SK-N-SH (cell line): ENCODE measurements at regions not wholly inside any gene's neighbourhood (a gene's known extent, or its start where the extent isn't known, plus 50 kb on each side); places are given as distances from the start of the nearest gene placed in this dataset.

Experiments used
- CTCF ChIA-PET: fragments of 300-600, 350-600 bp; formaldehyde crosslinking; extraction: SDS; loops from one replicate; lab custom pipeline; 2021; lab: Yijun Ruan, JAX
- POLR2A ChIA-PET: fragments of 350-600 bp; sonication (Branson Sonifier 250); formaldehyde crosslinking; extraction: SDS; loops from one replicate; lab custom pipeline; 2020; ENCODE audit warnings: antibody characterized with exemption, inconsistent platforms; lab: Yijun Ruan, JAX
- DNase-seq: peaks from one replicate; pipeline ENCODE4 v3.0.0; 2012
- H2AFZ ChIP-seq: fragments of 200-600 bp; sonication (generic); 2 replicates; pipeline ENCODE4 v1.8.1; 2016; ENCODE audit warnings: antibody characterized with exemption, mild to moderate bottlenecking, low read depth
- H3F3A ChIP-seq: fragments of 200-600 bp; sonication (generic); replicated peaks from 2 replicates; pipeline ENCODE3; 2016; ENCODE audit warnings: antibody characterized with exemption, mild to moderate bottlenecking; ENCODE audit not compliant: insufficient read depth
- H3K27ac ChIP-seq, 2 experiments: fragments of 200-500 bp in 1 of 2; fragments of 200-600 bp in 1 of 2; sonication (Bioruptor generic) in 1 of 2; sonication (generic), shearing (Covaris generic) in 1 of 2; 2 replicates each; pipeline versions ENCODE4 v1.5.1 to v1.6.1; 2014 to 2016; ENCODE audit warnings: low read depth in 2 of 2, inconsistent platforms in 1 of 2, low read length in 1 of 2, mild to moderate bottlenecking in 1 of 2, mixed read lengths in 1 of 2
- H3K27me3 ChIP-seq: fragments of 200-600 bp; sonication (generic), shearing (Covaris generic); 2 replicates; pipeline ENCODE4 v1.6.1; 2016; ENCODE audit warnings: mixed run types; ENCODE audit not compliant: insufficient read depth
- H3K36me3 ChIP-seq, 2 experiments: fragments of 200-500 bp in 1 of 2; fragments of 200-600 bp in 1 of 2; sonication (Bioruptor generic) in 1 of 2; sonication (generic) in 1 of 2; replicated peaks in 1 of 2; 2 replicates each; pipeline versions ENCODE3 to v1.5.1; 2014 to 2016; ENCODE audit warnings: low read length in 1 of 2, mild to moderate bottlenecking in 1 of 2; ENCODE audit not compliant: insufficient read depth in 2 of 2, control insufficient read depth in 1 of 2
- H3K4me1 ChIP-seq, 2 experiments: fragments of 200-500 bp in 1 of 2; fragments of 200-600 bp in 1 of 2; sonication (Bioruptor generic) in 1 of 2; sonication (generic), shearing (Covaris generic) in 1 of 2; 2 replicates each; pipeline versions ENCODE4 v1.5.1 to v1.6.1; 2014 to 2016; ENCODE audit warnings: low read depth in 1 of 2, low read length in 1 of 2, mixed run types in 1 of 2; ENCODE audit not compliant: insufficient read depth in 2 of 2, control insufficient read depth in 1 of 2
- H3K4me2 ChIP-seq: fragments of 200-600 bp; sonication (generic), shearing (Covaris generic); 2 replicates; pipeline ENCODE4 v1.6.1; 2017; ENCODE audit warnings: mixed run types
- H3K4me3 ChIP-seq, 2 experiments: fragments of 200-500 bp in 1 of 2; fragments of 200-600 bp in 1 of 2; sonication (Bioruptor generic) in 1 of 2; sonication (generic), shearing (Covaris generic) in 1 of 2; 2 replicates each; pipeline versions ENCODE4 v1.5.1 to v1.8.1; 2014 to 2016; ENCODE audit warnings: low read depth in 2 of 2, inconsistent platforms in 1 of 2, low read length in 1 of 2, mild to moderate bottlenecking in 1 of 2, mixed read lengths in 1 of 2, moderate library complexity in 1 of 2
- H3K79me2 ChIP-seq: fragments of 200-600 bp; sonication (generic); 2 replicates; pipeline ENCODE4 v1.8.1; 2017; ENCODE audit warnings: mild to moderate bottlenecking; ENCODE audit not compliant: insufficient read depth
- H3K9ac ChIP-seq: fragments of 200-600 bp; sonication (generic); 2 replicates; pipeline ENCODE4 v1.6.1; 2017; ENCODE audit warnings: mixed run types
- H3K9me2 ChIP-seq: fragments of 200-600 bp; sonication (generic); 2 replicates; pipeline ENCODE4 v1.6.1; 2017; ENCODE audit warnings: mixed run types
- H3K9me3 ChIP-seq: fragments of 200-600 bp; sonication (generic); 2 replicates; pipeline ENCODE4 v1.6.1; 2017; ENCODE audit warnings: mixed run types, mild to moderate bottlenecking, moderate library complexity
- H4K20me1 ChIP-seq: fragments of 200-600 bp; sonication (generic); 2 replicates; pipeline ENCODE4 v1.6.1; 2017; ENCODE audit warnings: mild to moderate bottlenecking, mixed run types; ENCODE audit not compliant: insufficient read depth
- FOXJ3 ChIP-seq: sonication (generic); formaldehyde crosslinking; IDR thresholded peaks from 2 replicates; pipeline ENCODE4 v1.5.1; 2020; ENCODE audit warnings: mild to moderate bottlenecking, missing genetic modification reagents
- FOXM1 ChIP-seq: IDR thresholded peaks from 2 replicates; pipeline ENCODE4 v1.4.0; 2012; ENCODE audit warnings: low read depth, mild to moderate bottlenecking
- GABPA ChIP-seq: IDR thresholded peaks from 2 replicates; pipeline ENCODE4 v1.4.0; 2012; ENCODE audit warnings: low read depth, mild to moderate bottlenecking
- GATA2 ChIP-seq: sonication (generic); formaldehyde crosslinking; IDR thresholded peaks from 2 replicates; pipeline ENCODE4 v1.5.0; 2020; ENCODE audit warnings: mild to moderate bottlenecking, missing genetic modification reagents
- MXI1 ChIP-seq: IDR thresholded peaks from 2 replicates; pipeline ENCODE4 v1.6.1; 2012; ENCODE audit warnings: mild to moderate bottlenecking, low read depth, low read length, improper control_type of control experiment
- NFIC ChIP-seq: IDR thresholded peaks from 2 replicates; pipeline ENCODE4 v1.4.0; 2012; ENCODE audit warnings: borderline replicate concordance
- PBX3 ChIP-seq: IDR thresholded peaks from 2 replicates; pipeline ENCODE4; 2012
- RAD21 ChIP-seq: IDR thresholded peaks from 2 replicates; pipeline ENCODE4 v1.6.1; 2012; ENCODE audit warnings: mild to moderate bottlenecking, low read length
- REST ChIP-seq: IDR thresholded peaks from 2 replicates; pipeline ENCODE4 v1.6.1; 2012; ENCODE audit warnings: mild to moderate bottlenecking, low read depth, low read length, moderate library complexity
- RFX5 ChIP-seq: IDR thresholded peaks from 2 replicates; pipeline ENCODE4 v1.6.1; 2012; ENCODE audit warnings: mild to moderate bottlenecking, improper control_type of control experiment, low read length
- RXRA ChIP-seq: IDR thresholded peaks from 2 replicates; pipeline ENCODE4 v1.4.0; 2012; ENCODE audit warnings: low read depth, mild to moderate bottlenecking, borderline replicate concordance
- SIN3A ChIP-seq: IDR thresholded peaks from 2 replicates; pipeline ENCODE4 v1.6.1; 2012; ENCODE audit warnings: low read depth, mild to moderate bottlenecking, low read length, moderate library complexity, borderline replicate concordance
- TEAD4 ChIP-seq: IDR thresholded peaks from 2 replicates; pipeline ENCODE4 v1.4.0; 2012; ENCODE audit warnings: mild to moderate bottlenecking, borderline replicate concordance; ENCODE audit not compliant: insufficient read depth
- ZBTB33 ChIP-seq: IDR thresholded peaks from 2 replicates; pipeline ENCODE4 v1.4.0; 2012; ENCODE audit warnings: low read depth, borderline replicate concordance
- WGBS: methylation state at CpG from one replicate; pipeline ENCODE4 v1.1.6; 2017; ENCODE audit warnings: low lambda C conversion rate; 5-methylcytosine and 5-hydroxymethylcytosine counted together
- TF ChIP-seq, protein P1 (sequence below): IDR thresholded peaks from 2 replicates; pipeline ENCODE4 v1.4.0; 2012; ENCODE audit warnings: low read depth, borderline replicate concordance
- TF ChIP-seq, protein P2 (sequence below): fragments of 200-600 bp; sonication (generic); IDR thresholded peaks from 2 replicates; pipeline ENCODE4 v1.6.1; 2017; ENCODE audit warnings: antibody characterized with exemption, mild to moderate bottlenecking, moderate library complexity
- TF ChIP-seq, protein P3 (sequence below): IDR thresholded peaks from 2 replicates; pipeline ENCODE4 v1.4.0; 2012; ENCODE audit warnings: low read depth

DNA sequence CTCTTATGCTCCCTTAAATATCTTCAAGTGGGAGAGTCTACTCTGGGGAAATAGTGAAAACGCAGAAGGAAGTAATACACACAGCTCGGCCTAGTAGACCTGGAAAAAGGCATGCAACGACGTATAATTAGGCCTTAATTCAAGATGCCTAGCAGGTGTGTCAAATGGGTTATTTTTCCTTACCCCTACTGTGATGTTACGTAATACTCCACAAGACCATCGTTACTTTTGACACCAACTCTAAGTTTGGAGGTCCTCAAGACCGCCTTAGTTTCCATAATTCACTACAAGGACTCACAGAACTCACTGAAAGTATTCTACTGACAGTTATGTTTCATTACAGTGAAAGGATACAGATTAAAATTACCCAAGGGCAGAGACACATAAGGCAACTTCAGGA lies 1024.3 kb upstream of the MAP3K7 start:
- H3F3A ChIP-seq: no peaks in the 10 kb centered on the region
- CTCF ChIA-PET: no interaction called here
- WGBS: 12% methylated on average over 7 of the region's 7 CpGs

More for the DNA sequence above, 1024.3 kb upstream of the MAP3K7 start:
- Histone ChIP-seq H3K27me3 (no peaks in the 10 kb centered on the region), H3K27ac (no peak overlapping the region), H3K4me2 (no peak overlapping the region), H3K36me3 (no peaks in the 10 kb centered on the region), H3K9me3 (no peaks in the 10 kb centered on the region), H3K9ac (no peak overlapping the region), H3K79me2 (no peaks in the 10 kb centered on the region), H3K9me2 (no peaks in the 10 kb centered on the region), H3K4me3 (no peak overlapping the region), H2AFZ (no peak overlapping the region), H4K20me1 (no peaks in the 10 kb centered on the region), H3K4me1 (no peaks in the 10 kb centered on the region)
- DNase-seq: no peak
- no peak for TF ChIP-seq SIN3A
- TF ChIP-seq GABPA: no peak
- TF ChIP-seq, protein P1, sequence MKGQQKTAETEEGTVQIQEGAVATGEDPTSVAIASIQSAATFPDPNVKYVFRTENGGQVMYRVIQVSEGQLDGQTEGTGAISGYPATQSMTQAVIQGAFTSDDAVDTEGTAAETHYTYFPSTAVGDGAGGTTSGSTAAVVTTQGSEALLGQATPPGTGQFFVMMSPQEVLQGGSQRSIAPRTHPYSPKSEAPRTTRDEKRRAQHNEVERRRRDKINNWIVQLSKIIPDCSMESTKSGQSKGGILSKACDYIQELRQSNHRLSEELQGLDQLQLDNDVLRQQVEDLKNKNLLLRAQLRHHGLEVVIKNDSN: no peak
- no peak for TF ChIP-seq MXI1
- TF ChIP-seq REST: no peak
- TF ChIP-seq FOXJ3 (CRISPR knock-in tag): no peak
- TF ChIP-seq RXRA: no peak
- no peak for TF ChIP-seq TEAD4
- no peak for TF ChIP-seq RFX5
- TF ChIP-seq, protein P2, sequence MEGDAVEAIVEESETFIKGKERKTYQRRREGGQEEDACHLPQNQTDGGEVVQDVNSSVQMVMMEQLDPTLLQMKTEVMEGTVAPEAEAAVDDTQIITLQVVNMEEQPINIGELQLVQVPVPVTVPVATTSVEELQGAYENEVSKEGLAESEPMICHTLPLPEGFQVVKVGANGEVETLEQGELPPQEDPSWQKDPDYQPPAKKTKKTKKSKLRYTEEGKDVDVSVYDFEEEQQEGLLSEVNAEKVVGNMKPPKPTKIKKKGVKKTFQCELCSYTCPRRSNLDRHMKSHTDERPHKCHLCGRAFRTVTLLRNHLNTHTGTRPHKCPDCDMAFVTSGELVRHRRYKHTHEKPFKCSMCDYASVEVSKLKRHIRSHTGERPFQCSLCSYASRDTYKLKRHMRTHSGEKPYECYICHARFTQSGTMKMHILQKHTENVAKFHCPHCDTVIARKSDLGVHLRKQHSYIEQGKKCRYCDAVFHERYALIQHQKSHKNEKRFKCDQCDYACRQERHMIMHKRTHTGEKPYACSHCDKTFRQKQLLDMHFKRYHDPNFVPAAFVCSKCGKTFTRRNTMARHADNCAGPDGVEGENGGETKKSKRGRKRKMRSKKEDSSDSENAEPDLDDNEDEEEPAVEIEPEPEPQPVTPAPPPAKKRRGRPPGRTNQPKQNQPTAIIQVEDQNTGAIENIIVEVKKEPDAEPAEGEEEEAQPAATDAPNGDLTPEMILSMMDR: no peak
- TF ChIP-seq RAD21: no peak
- no peak for TF ChIP-seq ZBTB33
- no peak for TF ChIP-seq FOXM1
- TF ChIP-seq GATA2 (CRISPR knock-in tag): no peak
- TF ChIP-seq, protein P3, sequence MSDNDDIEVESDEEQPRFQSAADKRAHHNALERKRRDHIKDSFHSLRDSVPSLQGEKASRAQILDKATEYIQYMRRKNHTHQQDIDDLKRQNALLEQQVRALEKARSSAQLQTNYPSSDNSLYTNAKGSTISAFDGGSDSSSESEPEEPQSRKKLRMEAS: no peak
- no peak for TF ChIP-seq PBX3
- no peak for TF ChIP-seq NFIC
- POLR2A ChIA-PET: no interaction called here
